Stimulated activated effector memory CD8-positive, alpha-beta T cell treated with anti-CD3 and anti-CD28 coated beads, Interleukin-12 subunit alpha, Interleukin-12 subunit beta, amount 100 ng/mL, for 72 hours (primary cell): ENCODE measurements at regions not wholly inside any gene's neighbourhood (a gene's known extent, or its start where the extent isn't known, plus 50 kb on each side); places are given as distances from the start of the nearest gene placed in this dataset.

Experiments
- ATAC-seq: fragments of 150-1000 bp; cut with Tn5 transposase; 2 replicates; pipeline ENCODE4 v1.10.0; 2021
- DNase-seq, 2 donors: peaks; one replicate each; pipeline ENCODE4 v3.0.0; 2021 to 2022; ENCODE audit warnings: low spot score in 2 of 2
- H3K27ac Mint-ChIP-seq: one replicate; pipeline ENCODE4 v1.8.0; 2022; ENCODE audit warnings: mild to moderate bottlenecking, mixed read lengths
- H3K36me3 Mint-ChIP-seq: one replicate; pipeline ENCODE4 v1.8.0; 2022; ENCODE audit warnings: mild to moderate bottlenecking, mixed read lengths
- H3K4me1 Mint-ChIP-seq: one replicate; pipeline ENCODE4 v1.8.0; 2022; ENCODE audit warnings: mixed read lengths
- H3K4me3 Mint-ChIP-seq: one replicate; pipeline ENCODE4 v1.8.0; 2022; ENCODE audit warnings: mild to moderate bottlenecking, mixed read lengths
- H3K9me3 Mint-ChIP-seq: one replicate; pipeline ENCODE4 v1.8.0; 2022; ENCODE audit warnings: mixed read lengths

GRCh38 chr12:85733221-85733840 lies 102.9 kb downstream of the RASSF9 start:
- H3K9me3 Mint-ChIP-seq, result peaks cover 11% of the 10 kb centered on the region
- DNase-seq, result no peak
- no peak for ATAC-seq

GRCh38 chr12:85733984-85734383 lies 102.2 kb downstream of the RASSF9 start:
- no peak for ATAC-seq
- H3K4me1 Mint-ChIP-seq, result no peaks in the 10 kb centered on the region

More at GRCh38 chr12:85733221-85733840, 102.9 kb downstream of the RASSF9 start:
- Mint-ChIP-seq H3K36me3 (no peaks in the 10 kb centered on the region), H3K27ac (no peak overlapping the region), H3K4me3 (no peak overlapping the region), H3K4me1 (no peaks in the 10 kb centered on the region)

GRCh38 chr12:85740186-85740585 lies 96.0 kb downstream of the RASSF9 start:
- H3K4me1 Mint-ChIP-seq, result no peaks in the 10 kb centered on the region
- H3K36me3 Mint-ChIP-seq, result no peaks in the 10 kb centered on the region
- ATAC-seq, result no peak
- no peak overlapping the region for H3K4me3 Mint-ChIP-seq
- no peak for DNase-seq
- no peak overlapping the region for H3K27ac Mint-ChIP-seq
- peaks cover 10% of the 10 kb centered on the region for H3K9me3 Mint-ChIP-seq

More at GRCh38 chr12:85733984-85734383, 102.2 kb downstream of the RASSF9 start:
- no peak overlapping the region for H3K4me3 Mint-ChIP-seq
- no peak for DNase-seq
- no peaks in the 10 kb centered on the region for H3K36me3 Mint-ChIP-seq
- no peak overlapping the region for H3K27ac Mint-ChIP-seq
- peaks cover 11% of the 10 kb centered on the region for H3K9me3 Mint-ChIP-seq

GRCh38 chr12:85741046-85741445 lies 95.2 kb downstream of the RASSF9 start:
- H3K27ac Mint-ChIP-seq, result no peak overlapping the region
- no peaks in the 10 kb centered on the region for H3K4me1 Mint-ChIP-seq
- peaks cover 10% of the 10 kb centered on the region for H3K9me3 Mint-ChIP-seq
- no peak overlapping the region for H3K4me3 Mint-ChIP-seq
- no peaks in the 10 kb centered on the region for H3K36me3 Mint-ChIP-seq
- no peak for DNase-seq
- ATAC-seq, result no peak

- H3K4me3 Mint-ChIP-seq, result no peak overlapping the region
- H3K36me3 Mint-ChIP-seq, result no peaks in the 10 kb centered on the region
- H3K27ac Mint-ChIP-seq, result no peak overlapping the region
- DNase-seq, result no peak
- no peak for ATAC-seq
- no peaks in the 10 kb centered on the region for H3K4me1 Mint-ChIP-seq
- peaks cover 6% of the 10 kb centered on the region for H3K9me3 Mint-ChIP-seq
Observed at GRCh38 chr12:85747941-85748495, 88.2 kb downstream of the RASSF9 start.
